GM19035 (cell line): ENCODE measurements at regions not wholly inside any gene's neighbourhood (a gene's known extent, or its start where the extent isn't known, plus 50 kb on each side); places are given as distances from the start of the nearest gene placed in this dataset.

ENCODE experiments used
- ATAC-seq: cut with Tn5 transposase; IDR thresholded peaks from one replicate; pipeline ENCODE4 v1.9.1; 2021; ENCODE audit not compliant: unreplicated experiment

DNA sequence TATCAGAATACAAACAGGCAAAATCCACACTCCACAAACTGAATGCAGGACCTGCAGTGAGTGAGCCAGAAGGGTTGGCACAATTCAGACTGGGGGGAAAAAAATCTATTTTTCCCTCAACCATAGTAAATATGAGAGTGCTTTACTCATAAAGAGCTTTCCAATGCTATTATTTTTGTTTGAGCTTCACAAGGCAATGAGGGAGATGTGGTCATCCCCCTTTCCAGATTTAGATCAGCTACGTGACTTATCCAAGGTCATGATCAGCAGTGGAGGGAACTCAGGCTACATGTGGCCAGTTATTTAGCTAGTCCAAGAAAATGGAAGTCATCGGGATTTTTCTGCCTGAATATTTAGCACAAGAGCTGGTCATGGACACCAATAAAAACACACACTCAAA, 120.4 kb upstream of the KLF7 start:
- no peak for ATAC-seq

DNA sequence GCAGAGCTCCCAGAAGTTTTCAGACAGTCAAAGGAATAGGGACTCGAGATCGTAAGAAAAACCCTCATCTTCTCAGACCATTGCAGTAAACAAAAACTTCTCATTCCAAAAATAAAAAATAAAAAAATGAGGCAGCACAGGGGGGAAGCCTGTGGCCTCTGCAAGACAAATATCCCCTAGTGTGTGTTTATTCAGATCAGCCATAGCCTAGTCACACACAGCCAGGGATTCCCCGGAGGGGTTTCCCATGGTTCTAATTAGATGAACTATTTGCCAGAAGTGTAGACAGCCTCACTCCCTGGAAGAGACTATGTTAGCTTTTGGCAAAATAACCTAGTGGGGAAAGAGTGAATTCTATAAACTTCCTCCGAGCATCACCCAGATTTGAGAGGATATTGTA, 122.9 kb upstream of the KLF7 start:
- peak; percentile 51 for ATAC-seq

DNA sequence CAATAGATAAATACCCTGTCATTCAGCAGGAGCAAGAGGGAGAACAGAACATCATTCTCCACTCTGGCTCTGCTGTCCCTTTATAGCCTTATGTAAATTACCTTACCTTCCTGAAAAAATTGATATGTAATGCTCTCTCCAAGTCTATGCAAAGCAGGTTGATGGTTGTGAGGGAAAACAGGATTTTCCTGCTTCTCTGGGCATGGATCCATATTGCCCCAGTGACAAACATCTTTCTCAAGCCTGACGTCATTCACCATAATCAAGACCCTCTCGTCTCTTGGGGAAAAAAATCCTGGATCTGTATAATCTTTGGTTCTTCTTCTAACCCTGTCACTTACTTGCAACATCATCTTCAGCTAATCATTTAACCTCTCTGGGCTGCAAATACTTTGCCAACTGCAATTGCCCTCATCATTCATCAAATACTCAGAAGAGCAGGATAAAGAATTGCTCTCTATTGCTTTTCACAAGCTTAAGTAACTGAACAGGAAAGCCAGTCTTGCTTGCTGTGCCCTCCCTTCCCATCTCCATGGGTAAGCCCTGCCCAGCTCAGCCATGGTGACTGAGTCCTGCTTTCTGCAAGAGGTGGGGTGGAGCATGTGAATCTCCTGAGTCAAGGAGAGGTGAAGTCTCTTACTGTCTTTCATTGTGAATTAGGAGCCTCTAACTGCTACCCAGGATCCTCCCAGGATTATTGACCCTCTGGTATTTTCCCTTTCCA, 123.7 kb upstream of the KLF7 start:
- no peak for ATAC-seq

DNA sequence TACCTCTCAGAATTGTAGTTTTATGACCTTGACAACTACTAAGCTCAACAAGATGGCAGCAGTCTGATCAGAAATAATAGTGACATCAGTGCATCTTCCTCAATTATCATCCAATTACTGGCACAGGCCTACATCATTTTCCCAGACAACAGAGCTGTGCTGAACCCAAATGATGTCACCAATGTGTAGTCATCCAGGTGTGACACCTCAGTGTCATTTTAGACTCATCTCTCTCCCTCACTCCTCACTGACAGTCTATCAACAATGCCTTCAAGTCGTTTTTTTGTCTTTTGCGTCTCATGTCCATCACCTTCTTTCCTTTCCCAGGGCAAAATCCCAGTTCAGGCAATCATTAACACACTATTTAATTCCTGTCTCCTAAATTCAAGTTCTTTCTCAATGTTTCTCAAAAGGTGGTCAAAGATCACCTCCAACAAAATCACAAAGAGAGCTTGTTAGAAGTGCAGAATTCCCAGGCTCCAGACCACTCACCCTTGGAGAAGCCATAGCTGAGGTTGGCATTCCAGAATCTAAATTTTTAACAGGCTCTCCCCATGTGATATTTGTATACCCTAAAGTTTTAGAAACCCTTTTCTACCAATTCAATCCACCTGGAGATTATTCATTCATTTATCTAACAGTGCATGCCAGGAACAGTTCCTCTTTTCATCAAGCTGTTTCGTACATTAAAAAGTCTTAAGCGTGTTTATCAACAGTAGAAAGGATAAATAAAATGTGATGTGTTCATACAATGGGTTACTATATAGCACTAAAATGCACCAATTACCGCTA, 125.3 kb upstream of the KLF7 start:
- ATAC-seq: no peak

DNA sequence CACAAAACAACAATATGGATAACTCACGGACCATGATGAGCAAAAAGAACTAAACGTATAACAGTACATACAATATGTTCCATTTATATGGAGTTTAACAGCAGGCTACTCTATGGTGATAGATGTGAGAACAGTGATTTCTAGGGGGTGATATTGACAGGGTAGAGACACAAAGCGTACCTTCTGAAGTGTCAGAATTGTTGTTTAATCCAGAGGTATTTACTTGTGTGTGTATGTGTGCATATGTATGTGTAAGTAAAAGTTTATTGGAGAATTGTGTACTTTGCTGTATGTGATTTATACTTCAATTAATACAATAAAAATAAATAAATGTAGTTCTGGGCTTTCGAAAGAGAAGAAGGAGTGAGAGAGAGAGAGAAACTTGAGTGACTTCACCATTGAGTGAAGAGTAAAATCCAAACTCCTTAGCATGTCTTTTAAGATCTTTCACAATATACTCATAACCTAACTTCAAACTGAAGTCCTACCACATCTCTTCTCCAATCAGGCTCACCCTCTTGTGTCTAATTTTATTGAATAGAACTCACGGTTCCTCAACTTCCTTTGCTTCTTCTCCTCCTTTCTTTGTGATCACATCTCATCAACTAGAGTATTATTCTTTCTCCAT, 126.0 kb upstream of the KLF7 start:
- ATAC-seq: no peak

DNA sequence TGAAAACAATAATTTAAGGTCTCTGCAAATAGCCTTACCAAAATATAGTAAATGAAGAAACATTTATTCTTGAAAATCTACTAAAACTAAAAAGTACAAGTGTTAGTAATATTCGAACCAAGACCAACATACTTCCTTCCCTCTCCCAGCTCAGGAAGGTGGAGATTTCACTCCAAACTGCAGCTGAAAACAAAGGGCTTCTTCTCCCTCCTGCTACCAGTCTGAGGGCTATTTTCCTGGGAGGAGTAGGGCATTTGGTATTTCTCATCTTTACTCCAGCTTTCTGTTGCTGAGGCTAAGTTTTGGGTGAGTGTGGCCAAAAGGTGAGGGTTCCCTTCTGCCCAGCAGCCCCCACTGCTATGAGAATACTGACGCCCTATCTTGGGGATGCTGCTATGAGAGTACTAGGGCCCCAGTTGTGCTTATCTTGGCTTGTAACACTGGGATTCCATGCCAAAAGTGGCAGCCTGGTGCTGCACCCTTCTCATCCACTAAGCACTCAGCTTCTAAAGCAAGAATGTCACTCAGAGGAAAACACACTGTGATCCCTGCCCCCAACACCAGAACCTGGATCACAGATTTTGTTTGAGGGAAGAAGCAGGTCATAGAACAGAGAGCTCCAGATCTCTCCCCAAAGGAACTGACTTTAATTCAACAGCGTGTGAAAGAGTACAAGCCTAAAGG, 130.7 kb upstream of the KLF7 start:
- ATAC-seq: no peak

DNA sequence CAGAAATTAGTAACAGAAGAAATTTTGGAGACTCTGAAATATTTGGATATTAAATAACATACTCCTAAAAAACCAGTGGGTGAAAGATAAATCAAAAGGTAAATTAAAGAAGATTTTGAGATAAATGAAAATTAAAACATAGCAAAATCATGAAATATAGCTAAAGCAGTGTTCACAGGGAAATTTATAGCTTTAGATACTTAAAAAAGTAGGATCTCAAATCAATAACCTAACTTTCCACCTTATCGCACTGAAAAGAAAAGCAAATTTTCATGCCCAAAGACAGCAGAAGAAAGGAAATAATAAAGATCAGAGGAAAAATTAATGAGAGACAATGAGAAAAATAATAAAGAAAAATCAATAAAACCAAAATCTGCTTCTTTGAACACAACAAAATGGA, 135.1 kb upstream of the KLF7 start:
- no peak for ATAC-seq

DNA sequence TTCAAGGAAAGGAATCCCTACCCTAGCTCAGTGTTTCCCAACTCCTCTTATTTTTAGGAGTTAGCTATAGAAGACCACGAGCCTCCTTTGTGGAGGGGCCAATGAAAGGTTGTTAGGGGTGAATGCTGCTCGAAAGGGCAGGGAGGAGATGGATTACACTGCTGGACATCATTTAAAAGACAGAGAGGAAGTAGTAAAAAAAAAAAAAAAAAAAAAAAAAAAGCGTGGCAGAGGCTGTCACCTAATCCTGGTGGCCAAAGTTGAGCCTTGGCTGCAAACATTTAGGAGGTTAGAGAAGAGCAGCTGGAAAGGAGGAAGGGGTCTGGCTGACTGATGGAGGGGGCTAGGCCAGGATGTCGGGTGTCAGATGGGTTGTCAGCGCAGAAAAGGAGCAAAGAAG, 139.0 kb upstream of the KLF7 start:
- no peak for ATAC-seq

DNA sequence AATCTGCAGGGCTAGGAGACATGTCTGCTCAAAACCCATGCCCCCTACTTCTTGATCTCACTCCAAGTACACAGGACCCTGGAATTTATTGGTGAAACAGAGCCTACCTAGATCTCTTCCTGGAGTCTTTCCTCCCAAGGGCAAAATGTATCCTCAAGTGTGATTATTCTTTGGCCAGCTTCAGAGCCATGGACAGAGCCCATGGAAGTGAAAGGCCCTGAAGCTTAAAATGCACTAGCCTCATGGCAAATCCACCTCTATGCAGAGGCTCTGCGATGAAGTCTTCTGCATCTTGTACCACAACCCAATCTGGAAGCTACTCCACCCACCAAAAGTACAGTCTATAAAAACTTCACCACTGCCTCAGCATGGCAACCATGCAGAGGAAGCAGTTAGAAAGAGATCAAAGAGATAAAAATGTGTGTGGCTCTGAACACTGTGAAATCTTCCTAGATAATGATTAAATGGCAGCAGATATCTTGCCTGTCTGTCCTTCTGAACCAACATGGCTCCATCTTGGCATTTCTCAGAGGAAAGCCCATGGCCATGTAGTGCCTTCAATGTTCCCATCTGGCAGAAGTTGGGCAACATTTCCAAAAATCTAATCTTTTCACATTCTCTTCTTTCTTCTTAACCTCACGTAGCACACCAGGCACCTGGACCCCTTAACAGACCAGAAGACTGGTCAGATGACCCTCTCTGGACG, 142.9 kb upstream of the KLF7 start:
- ATAC-seq: no peak

DNA sequence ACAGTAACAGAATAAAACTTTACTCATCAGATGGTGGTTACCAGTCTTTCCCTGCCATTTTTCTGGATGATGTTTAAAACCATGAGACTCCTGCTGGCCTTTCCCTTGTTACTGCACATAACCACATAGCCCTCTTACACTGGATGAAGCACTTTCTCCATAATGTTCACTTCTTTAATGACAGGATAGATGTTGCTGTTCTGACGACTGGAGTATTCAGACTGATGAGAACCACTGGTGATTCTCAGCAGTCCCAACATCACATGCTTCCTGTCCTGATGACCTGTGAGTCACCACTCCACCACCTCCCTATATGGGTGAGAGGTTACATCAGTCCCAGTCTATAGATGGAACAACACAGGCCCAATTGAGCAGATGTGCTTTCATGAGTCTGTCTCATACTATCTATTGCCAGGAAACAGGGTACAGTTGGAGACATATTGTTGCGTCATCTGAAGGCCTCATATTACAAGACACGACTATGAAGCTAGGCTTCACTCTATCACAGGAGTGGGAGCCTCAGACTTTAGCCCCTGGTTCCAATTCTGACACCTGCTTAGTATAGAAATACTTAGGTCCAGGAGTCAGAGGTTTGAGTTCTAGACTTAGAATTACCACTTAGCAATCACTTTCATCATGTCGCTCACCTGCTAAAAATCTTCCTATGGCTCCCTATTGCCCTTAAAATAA, 145.7 kb upstream of the KLF7 start:
- peak; percentile 89 for ATAC-seq

DNA sequence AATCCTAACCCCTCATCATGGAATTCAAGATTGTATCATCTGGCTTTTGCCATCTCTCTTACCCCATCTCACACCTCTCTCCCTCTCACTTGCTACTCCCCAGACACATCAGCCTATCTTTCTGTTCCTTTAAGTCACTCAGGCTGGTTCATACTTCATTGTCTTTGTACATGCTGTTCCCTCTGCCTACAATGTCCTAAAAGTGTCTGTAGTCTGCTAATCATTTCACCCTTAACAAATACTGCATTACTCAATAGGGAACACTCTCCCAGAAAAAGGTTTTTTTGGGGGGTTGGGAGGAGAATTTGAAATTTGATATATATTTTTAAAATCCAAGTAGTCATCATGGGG, 146.2 kb upstream of the KLF7 start:
- no peak for ATAC-seq

DNA sequence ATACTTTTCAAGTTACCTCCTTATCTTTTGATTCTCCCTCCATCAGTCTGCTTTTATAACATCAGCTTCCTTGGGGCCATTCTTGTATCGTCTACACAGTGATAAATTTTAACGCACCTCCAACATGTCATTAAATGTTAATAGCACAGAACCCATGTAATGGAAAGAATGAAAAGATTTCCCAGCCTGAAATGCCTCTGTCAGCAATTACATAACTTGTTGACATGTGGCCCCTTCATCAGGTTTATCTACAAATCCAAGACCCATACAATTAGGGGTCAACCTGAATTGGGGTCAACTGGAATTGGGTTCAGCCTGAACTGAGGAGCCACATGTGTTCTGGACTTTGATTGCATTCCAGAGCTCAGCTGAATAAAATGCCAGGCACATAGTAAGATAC, 148.2 kb upstream of the KLF7 start:
- no peak for ATAC-seq

DNA sequence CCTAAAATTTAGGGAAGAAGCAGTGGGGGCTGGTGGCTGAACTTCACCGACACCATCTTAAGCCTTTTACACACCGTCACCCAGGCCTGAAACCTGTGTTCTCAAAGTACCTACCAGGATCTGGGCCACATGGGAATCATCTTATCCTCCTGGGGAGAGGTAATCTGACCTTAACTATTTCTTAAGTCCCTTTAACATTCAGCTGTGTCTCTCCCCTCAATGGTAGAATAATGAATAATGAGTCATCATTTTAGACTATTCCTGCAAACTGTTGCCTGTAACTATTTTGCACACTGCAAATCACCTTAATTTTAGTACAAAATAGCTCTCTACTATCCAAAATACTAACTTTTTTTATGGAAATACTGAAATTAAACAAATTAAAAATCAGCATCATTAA, 149.4 kb upstream of the KLF7 start:
- ATAC-seq: no peak

DNA sequence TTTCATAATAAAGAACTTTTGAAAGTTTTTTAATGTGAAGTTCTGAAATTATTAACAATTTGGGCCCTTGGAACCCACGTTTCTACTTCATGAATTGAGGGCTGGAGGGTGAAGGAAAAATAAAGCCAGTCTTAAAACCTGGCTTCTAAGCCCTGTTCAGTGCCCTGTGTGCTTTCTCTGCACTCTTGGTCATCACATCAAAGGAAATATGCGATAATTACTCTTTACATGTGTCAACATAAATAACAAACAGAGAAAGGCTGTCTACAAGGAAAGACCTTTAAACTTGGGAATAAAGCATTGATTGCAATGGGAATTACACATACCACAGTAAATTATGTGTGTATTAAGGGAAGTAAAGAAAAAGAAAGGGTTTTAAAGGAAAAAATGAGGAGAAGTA, 150.7 kb upstream of the KLF7 start:
- ATAC-seq: no peak

DNA sequence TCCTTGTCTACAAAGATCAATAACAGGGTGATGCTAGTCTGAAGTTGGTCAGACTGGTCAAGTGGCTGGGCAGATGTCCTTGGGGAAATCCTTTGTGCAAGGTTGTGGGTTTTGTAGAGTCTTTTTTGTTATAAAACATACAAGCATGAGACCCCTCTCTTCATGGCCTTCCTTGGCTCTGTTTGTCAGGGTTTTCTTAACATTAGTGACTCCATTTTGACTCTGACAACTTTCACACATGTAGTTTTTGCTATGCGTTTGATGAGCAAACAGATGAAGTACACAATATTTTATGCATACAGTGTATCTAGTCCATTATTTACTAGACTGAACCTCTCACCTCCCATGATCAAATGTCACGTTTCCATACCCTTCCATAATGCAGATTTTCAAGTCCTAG, 151.2 kb upstream of the KLF7 start:
- ATAC-seq: no peak

DNA sequence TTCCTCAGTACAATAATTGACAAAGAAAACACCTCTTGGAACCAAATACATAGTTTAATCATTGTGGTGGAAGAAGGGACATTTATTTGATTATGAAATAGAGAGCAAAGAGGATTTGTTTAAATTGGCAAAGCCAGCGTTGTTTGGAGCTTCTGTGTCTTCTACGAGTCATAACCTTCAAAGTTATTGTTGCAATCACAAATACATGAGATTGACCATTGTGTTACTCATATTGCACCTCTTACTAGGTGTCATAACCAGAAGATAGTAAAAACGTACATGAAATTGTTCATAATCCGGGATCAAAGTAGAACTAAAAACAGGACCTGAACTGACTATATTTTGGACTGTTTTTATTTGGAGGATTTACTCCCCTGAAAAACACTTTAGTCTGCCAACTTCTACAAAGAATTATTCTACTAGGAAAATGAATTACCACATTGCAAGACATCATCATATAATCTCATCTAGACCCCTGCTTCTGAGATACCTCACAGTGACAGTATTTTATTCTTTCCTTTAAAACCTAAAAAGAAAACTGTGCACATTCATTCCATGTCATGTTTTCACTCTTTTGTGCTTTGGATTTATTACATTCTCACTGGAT, 151.7 kb upstream of the KLF7 start:
- ATAC-seq: no peak

DNA sequence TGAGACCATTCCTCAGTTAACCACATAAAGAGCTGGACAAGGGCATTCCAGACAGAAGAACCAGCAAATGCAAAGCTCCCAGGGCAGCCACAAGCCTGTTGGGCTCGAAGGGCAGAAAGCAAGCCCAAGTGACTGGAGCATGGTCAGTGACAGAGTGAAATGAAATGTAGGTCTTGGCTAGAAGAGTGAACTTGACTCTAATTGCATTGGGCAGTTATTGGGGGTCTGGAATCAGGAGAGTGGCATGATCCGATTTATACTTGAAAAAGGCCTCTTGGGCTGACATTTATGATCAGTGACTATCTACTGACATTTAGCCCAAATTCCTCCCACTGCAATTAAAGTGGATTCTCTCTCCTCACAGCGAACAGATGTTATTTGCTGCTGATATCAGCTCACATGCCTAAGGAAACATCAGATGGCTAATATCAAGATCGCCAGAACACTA, 152.5 kb upstream of the KLF7 start:
- no peak for ATAC-seq

DNA sequence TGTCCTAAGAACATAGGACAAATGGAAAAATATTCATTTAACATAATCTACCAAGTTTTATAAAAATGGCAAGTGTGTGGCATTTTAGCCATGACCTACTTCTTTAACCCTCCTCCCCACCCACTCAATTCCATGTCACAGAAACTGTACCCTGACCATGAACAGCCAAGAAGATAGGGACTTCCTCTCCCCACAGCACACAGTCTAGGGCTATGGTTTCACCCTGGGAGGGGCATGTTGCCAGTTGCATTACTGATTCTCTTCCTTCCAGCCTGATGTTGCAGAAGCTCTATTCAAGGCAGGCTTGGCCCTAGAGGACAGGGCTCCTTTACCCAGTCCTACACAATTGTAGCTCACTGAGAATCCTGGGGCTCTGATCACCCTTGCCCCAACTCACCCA, 153.6 kb upstream of the KLF7 start:
- ATAC-seq: no peak

DNA sequence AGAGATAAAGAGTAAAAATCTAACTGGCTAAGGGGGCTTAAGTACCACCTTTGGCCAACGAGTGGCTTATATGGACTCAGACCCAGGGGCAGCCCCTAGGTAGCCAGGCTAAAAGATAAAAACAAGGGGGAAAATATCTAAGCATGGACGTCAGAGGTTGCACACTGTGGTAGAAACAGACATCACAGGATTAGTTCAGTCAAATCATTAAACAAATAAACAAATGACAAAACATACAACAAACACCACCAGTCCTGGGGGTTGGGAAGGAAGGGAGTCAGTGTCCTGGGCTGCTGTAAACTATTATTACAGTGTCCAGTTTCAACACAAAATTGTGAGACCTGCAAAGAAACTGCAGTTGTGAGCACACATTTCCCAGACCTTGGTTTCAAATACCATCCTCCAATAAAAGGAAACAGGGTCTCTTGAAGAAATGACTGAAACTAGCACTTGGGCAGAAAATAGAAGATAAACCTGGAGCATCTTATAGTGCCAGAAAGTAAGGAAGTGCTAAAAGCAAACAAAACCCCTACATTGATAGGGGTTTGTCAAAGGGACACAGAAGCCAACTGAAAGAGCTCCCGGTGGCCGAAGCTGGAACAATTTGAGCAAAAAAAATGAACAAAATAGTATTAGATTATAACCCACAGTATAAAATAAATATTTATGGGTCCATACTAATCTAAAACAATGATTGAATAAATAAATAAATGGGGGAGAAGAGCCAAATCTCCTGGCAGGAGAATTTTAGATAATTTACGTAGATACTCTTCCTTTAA, 154.8 kb upstream of the KLF7 start:
- no peak for ATAC-seq
